ENCODE measurements at regions not wholly inside any gene's neighbourhood (a gene's known extent, or its start where the extent isn't known, plus 50 kb on each side); places are given as distances from the start of the nearest gene placed in this dataset.

DNA sequence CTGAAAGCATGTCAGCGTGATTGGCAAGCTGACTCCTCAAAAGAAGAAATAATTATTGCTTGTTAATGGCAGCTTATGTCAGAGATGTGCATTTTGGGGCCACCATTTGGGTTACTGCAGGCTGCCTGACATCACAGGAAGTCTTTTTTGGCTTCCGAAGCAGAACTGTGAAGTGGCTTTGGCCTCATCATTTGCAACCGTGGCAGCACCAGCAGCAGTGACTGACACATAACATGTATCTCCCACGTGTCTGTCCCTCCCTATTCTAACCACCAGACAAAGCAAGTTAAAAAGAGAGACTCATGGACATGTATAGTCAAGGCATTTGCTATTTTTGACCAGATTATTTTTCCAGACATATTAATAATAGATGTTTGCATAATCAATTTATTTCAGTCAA lies 488.7 kb upstream of the ACVR2A start:
- Histone ChIP-seq H2BK15ac (ENCODE audit: low read depth, low read length) (no peak overlapping the region), H4K91ac (ENCODE audit: insufficient read length, low read depth, low read length) (no peak overlapping the region), H4K8ac (replicated peaks; ENCODE audit: insufficient read length, low read depth, low read length) (no peak overlapping the region), H3K4me2 (ENCODE audit: insufficient read depth, insufficient read length, low read length) (no peak overlapping the region), H2AFZ (ENCODE audit: low read length) (no peak overlapping the region), H3K23me2 (ENCODE audit: insufficient read length, low read depth, low read length, poor library complexity, severe bottlenecking) (no peaks in the 10 kb centered on the region), H2BK20ac (ENCODE audit: low read depth, low read length, poor library complexity, severe bottlenecking) (no peak overlapping the region), H3T11ph (ENCODE audit: low read length) (no peak overlapping the region), H3K9ac (ENCODE audit: extremely low read depth, insufficient read length, low read length) (no peak overlapping the region), H4K20me1 (ENCODE audit: control insufficient read depth, insufficient read depth, insufficient read length) (no peaks in the 10 kb centered on the region), H3K4ac (ENCODE audit: low read depth, low read length) (no peak overlapping the region), H3K23ac (ENCODE audit: insufficient read length, low read depth, low read length) (no peak overlapping the region), H3K56ac (ENCODE audit: insufficient read length, low read depth, low read length) (no peak overlapping the region), H2BK5ac (ENCODE audit: insufficient read length, low read length) (no peak overlapping the region), H4K5ac (ENCODE audit: insufficient read length, low read depth, low read length) (no peak overlapping the region), H3K9me3 (ENCODE audit: control insufficient read depth, low read depth, low read length) (no peaks in the 10 kb centered on the region), H2BK12ac (ENCODE audit: insufficient read length, low read depth, low read length) (no peak overlapping the region), H2AK5ac (ENCODE audit: insufficient read length, low read length) (no peak overlapping the region), H3K18ac (ENCODE audit: insufficient read length, low read depth, low read length) (no peak overlapping the region), H3K27ac (ENCODE audit: insufficient read length, low read depth, low read length) (no peak overlapping the region), H3K4me1 (ENCODE audit: insufficient read depth, low read length) (no peaks in the 10 kb centered on the region), H2BK120ac (ENCODE audit: low read depth, low read length, poor library complexity, severe bottlenecking) (no peak overlapping the region), H3K79me2 (ENCODE audit: insufficient read depth, low read length) (no peaks in the 10 kb centered on the region), H3K14ac (ENCODE audit: insufficient read depth, low read length) (no peak overlapping the region), H3K79me1 (ENCODE audit: insufficient read depth, low read depth, low read length, poor library complexity, severe bottlenecking) (no peaks in the 10 kb centered on the region), H3K27me3 (ENCODE audit: insufficient read depth, low read length) (no peaks in the 10 kb centered on the region)
- Mint-ChIP-seq H3K27me3 (ENCODE audit: low read depth) (no peaks in the 10 kb centered on the region), H3K4me3 (no peak overlapping the region), H3K4me1 (peaks cover 4 to 6% of the 10 kb centered on the region in 2 experiments; a peak in 2 of 4 replicates), H3K27ac (no peak overlapping the region), H3K36me3 (ENCODE audit: insufficient read depth in 1 of 3, low read depth in 3 of 3) (no peaks in the 10 kb centered on the region), H3K9me3 (no peaks in the 10 kb centered on the region)
- TF ChIP-seq, protein P1, sequence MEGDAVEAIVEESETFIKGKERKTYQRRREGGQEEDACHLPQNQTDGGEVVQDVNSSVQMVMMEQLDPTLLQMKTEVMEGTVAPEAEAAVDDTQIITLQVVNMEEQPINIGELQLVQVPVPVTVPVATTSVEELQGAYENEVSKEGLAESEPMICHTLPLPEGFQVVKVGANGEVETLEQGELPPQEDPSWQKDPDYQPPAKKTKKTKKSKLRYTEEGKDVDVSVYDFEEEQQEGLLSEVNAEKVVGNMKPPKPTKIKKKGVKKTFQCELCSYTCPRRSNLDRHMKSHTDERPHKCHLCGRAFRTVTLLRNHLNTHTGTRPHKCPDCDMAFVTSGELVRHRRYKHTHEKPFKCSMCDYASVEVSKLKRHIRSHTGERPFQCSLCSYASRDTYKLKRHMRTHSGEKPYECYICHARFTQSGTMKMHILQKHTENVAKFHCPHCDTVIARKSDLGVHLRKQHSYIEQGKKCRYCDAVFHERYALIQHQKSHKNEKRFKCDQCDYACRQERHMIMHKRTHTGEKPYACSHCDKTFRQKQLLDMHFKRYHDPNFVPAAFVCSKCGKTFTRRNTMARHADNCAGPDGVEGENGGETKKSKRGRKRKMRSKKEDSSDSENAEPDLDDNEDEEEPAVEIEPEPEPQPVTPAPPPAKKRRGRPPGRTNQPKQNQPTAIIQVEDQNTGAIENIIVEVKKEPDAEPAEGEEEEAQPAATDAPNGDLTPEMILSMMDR (conservative IDR thresholded peaks at IDR 0.05): no peak
- WGBS (ENCODE audit: extremely low coverage, insufficient read length, low lambda C conversion rate): no CpG with 5 or more reads among the region's 4 CpGs
- no peak for DNase-seq
